ENCODE measurements at regions not wholly inside any gene's neighbourhood (a gene's known extent, or its start where the extent isn't known, plus 50 kb on each side); places are given as distances from the start of the nearest gene placed in this dataset.

DNA sequence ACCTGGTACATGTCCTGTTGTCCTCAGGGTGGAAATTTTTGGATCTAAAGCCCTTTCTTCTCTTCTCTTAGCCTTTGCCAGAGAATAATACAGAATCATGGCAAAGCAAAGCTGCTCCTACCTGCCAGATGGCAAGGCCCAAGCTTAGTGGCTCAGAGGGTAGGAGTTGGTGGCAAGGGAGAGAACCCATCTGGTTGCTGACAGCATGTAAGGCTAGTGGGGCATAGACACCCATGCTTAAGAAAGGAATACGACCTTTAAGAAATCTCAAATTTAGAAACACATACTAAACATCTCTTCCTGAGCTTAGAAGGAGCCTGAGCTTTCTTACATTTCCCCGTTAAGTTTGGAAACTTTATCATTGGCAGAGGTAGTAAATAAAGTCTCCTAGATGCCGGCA lies 395.0 kb upstream of the SOX9 start:
- Mint-ChIP-seq H3K4me3 (no peak overlapping the region), H3K27me3 (no peaks in the 10 kb centered on the region), H3K27ac (no peak overlapping the region), H3K9me3 (peaks cover 5% of the 10 kb centered on the region), H3K4me1 (no peaks in the 10 kb centered on the region), H3K36me3 (no peaks in the 10 kb centered on the region)
- ATAC-seq (ENCODE audit: low read depth): no peak
- no peak for DNase-seq (ENCODE audit: low spot score in 2 of 2)

DNA sequence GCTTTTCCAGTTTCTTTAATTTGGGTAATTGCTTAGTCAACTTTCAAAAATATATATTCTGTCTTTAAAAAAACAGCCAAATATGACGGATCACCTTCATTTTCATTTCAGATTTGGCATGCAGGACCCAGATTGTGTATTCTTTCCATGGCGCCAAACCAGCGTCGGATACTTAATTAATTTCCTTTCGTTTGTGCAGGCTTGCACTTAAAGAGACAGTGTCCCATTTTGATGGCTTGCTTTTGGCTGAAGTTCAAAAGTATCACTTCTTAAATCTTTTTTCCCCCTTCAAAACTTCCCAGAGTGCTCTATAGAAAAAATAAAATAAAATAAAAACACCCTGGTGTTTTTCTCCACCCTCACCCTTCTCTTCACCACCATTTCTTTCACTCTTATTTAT lies 394.5 kb upstream of the SOX9 start:
- Mint-ChIP-seq H3K9me3 (peaks cover 5% of the 10 kb centered on the region), H3K36me3 (no peaks in the 10 kb centered on the region)

GRCh38 chr17:71727292-71727691 lies 393.5 kb upstream of the SOX9 start:
- H3K4me3 Mint-ChIP-seq: no peak overlapping the region
- ATAC-seq (ENCODE audit: low read depth): no peak
- no peaks in the 10 kb centered on the region for H3K27me3 Mint-ChIP-seq
- peaks cover 5% of the 10 kb centered on the region for H3K9me3 Mint-ChIP-seq
- H3K27ac Mint-ChIP-seq: no peak overlapping the region
- H3K36me3 Mint-ChIP-seq: no peaks in the 10 kb centered on the region
- no peak for DNase-seq (ENCODE audit: low spot score in 2 of 2)
- no peaks in the 10 kb centered on the region for H3K4me1 Mint-ChIP-seq

More for the DNA sequence above, 394.5 kb upstream of the SOX9 start:
- DNase-seq (ENCODE audit: low spot score in 2 of 2) (no peak), ATAC-seq (ENCODE audit: low read depth) (no peak)
- H3K4me3 Mint-ChIP-seq: no peak overlapping the region
- no peaks in the 10 kb centered on the region for H3K4me1 Mint-ChIP-seq
- H3K27ac Mint-ChIP-seq: no peak overlapping the region
- no peaks in the 10 kb centered on the region for H3K27me3 Mint-ChIP-seq

GRCh38 chr17:71727723-71728122 lies 393.1 kb upstream of the SOX9 start:
- H3K27ac Mint-ChIP-seq: no peak overlapping the region
- no peak for DNase-seq (ENCODE audit: low spot score in 2 of 2)
- no peaks in the 10 kb centered on the region for H3K36me3 Mint-ChIP-seq
- ATAC-seq (ENCODE audit: low read depth): no peak
- H3K9me3 Mint-ChIP-seq: peaks cover 5% of the 10 kb centered on the region
- no peaks in the 10 kb centered on the region for H3K4me1 Mint-ChIP-seq
- H3K4me3 Mint-ChIP-seq: no peak overlapping the region
- H3K27me3 Mint-ChIP-seq: no peaks in the 10 kb centered on the region

- Mint-ChIP-seq H3K27me3 (no peaks in the 10 kb centered on the region), H3K9me3 (peaks cover 3% of the 10 kb centered on the region), H3K4me1 (no peaks in the 10 kb centered on the region), H3K27ac (no peak overlapping the region), H3K4me3 (no peak overlapping the region), H3K36me3 (no peaks in the 10 kb centered on the region)
- DNase-seq (ENCODE audit: low spot score in 2 of 2): no peak
- ATAC-seq (ENCODE audit: low read depth): no peak
Measured at GRCh38 chr17:71730871-71731270, 389.9 kb upstream of the SOX9 start.

DNA sequence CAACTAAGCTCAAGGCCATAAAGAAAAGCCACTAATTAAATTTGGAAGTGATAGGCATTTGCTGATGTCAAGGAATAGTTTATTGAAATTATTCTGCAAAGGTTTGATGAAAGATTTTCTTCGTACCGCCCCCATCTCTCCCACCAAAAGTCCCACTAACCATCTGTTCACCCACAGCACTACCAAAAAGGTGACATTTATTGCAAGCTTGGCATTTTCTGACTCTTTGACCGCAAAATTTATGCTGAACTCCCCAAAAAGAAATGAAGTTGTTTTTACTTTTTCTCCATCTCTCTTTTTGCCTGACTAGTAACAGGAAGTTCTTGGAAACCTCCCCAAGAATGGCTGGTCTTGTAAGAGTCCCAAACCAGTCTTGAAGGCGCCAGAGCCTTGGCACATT lies 384.9 kb upstream of the SOX9 start:
- no peaks in the 10 kb centered on the region for H3K4me1 Mint-ChIP-seq
- H3K27me3 Mint-ChIP-seq: no peaks in the 10 kb centered on the region
- DNase-seq (ENCODE audit: low spot score in 2 of 2): no peak
- H3K4me3 Mint-ChIP-seq: no peak overlapping the region
- no peak overlapping the region for H3K27ac Mint-ChIP-seq
- ATAC-seq (ENCODE audit: low read depth): no peak
- no peaks in the 10 kb centered on the region for H3K36me3 Mint-ChIP-seq
- H3K9me3 Mint-ChIP-seq: peaks cover 1% of the 10 kb centered on the region

DNA sequence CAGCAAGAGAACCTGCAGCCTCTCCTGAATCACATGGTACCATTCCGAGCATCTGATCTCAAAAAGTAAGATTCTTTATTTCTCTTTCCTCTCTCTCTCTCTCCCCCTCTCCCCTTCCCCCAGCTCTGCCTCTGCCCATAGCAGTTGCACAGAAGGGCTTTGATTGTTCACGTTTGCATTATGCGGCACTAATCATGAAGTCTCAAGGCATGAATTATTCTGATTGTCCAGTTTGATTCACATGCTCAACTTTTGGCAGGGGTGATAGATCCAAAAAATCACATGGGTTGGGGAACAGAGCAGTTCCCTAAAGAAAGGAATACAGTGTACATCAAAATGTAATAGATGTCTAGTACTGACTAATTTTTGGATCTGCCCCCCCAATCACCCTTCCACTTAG lies 380.0 kb upstream of the SOX9 start:
- H3K36me3 Mint-ChIP-seq: no peaks in the 10 kb centered on the region
- no peak overlapping the region for H3K4me3 Mint-ChIP-seq
- H3K9me3 Mint-ChIP-seq: peaks cover 5% of the 10 kb centered on the region
- H3K27me3 Mint-ChIP-seq: no peaks in the 10 kb centered on the region
- no peak overlapping the region for H3K27ac Mint-ChIP-seq
- no peak for DNase-seq (ENCODE audit: low spot score in 2 of 2)
- H3K4me1 Mint-ChIP-seq: no peaks in the 10 kb centered on the region
- no peak for ATAC-seq (ENCODE audit: low read depth)

DNA sequence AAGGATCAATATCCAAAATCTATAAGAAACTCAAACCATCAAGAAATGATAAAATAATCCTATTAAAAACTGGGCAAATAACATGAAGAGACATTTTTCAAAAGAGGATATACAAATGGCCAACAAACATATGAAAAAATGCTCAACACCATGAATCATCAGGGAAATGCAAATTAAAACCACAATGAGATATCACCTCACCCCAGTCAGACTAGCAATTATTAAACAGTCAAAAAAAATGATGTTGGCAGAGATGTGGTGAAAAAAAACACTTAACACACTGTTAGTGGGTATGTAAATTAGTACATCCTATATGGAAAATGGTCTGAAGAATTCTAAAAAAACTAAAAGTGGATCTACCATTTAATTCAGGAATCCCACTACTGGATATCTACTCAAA lies 379.0 kb upstream of the SOX9 start:
- Mint-ChIP-seq H3K4me1 (no peaks in the 10 kb centered on the region), H3K36me3 (no peaks in the 10 kb centered on the region), H3K27ac (no peak overlapping the region), H3K27me3 (no peaks in the 10 kb centered on the region), H3K4me3 (no peak overlapping the region), H3K9me3 (peaks cover 6% of the 10 kb centered on the region)
- ATAC-seq (ENCODE audit: low read depth) (no peak), DNase-seq (ENCODE audit: low spot score in 2 of 2) (no peak)

- Mint-ChIP-seq H3K4me1 (no peaks in the 10 kb centered on the region), H3K9me3 (peaks cover 4% of the 10 kb centered on the region), H3K27ac (no peak overlapping the region), H3K4me3 (no peak overlapping the region), H3K27me3 (no peaks in the 10 kb centered on the region), H3K36me3 (no peaks in the 10 kb centered on the region)
- ATAC-seq (ENCODE audit: low read depth): no peak
- no peak for DNase-seq (ENCODE audit: low spot score in 2 of 2)
Measured at GRCh38 chr17:71748872-71749271, 371.9 kb upstream of the SOX9 start.

- H3K27ac Mint-ChIP-seq: no peak overlapping the region
- ATAC-seq (ENCODE audit: low read depth): no peak
- DNase-seq (ENCODE audit: low spot score in 2 of 2): no peak
- H3K36me3 Mint-ChIP-seq: no peaks in the 10 kb centered on the region
- no peaks in the 10 kb centered on the region for H3K9me3 Mint-ChIP-seq
- H3K27me3 Mint-ChIP-seq: no peaks in the 10 kb centered on the region
- H3K4me1 Mint-ChIP-seq: no peaks in the 10 kb centered on the region
- H3K4me3 Mint-ChIP-seq: no peak overlapping the region
Measured at GRCh38 chr17:71753070-71753469, 367.8 kb upstream of the SOX9 start.

DNA sequence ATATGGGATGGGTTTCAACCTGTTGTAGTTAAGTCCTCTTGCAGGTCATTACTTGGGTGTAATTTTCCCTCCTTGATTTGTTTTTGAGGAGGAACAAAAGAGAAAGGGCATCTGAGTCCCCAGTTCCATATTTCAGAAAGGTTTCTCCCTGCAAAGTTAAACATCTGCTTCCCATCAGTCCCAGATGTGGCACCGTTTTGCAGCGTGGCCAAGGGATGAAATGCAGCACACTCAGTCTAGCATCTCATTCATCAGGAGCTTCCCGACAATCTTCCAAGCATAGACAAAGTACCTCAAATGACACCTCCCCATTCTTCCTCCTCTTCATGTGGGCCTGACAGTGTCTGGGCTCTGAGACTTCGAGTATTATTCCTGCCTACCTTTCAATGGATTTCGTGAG lies 363.7 kb upstream of the SOX9 start:
- Mint-ChIP-seq H3K27ac (no peak overlapping the region), H3K4me3 (no peak overlapping the region), H3K27me3 (no peaks in the 10 kb centered on the region), H3K36me3 (no peaks in the 10 kb centered on the region), H3K4me1 (no peaks in the 10 kb centered on the region), H3K9me3 (no peaks in the 10 kb centered on the region)
- ATAC-seq (ENCODE audit: low read depth) (no peak), DNase-seq (ENCODE audit: low spot score in 2 of 2) (no peak)

GRCh38 chr17:71757956-71758355 lies 362.9 kb upstream of the SOX9 start:
- no peaks in the 10 kb centered on the region for H3K36me3 Mint-ChIP-seq
- no peaks in the 10 kb centered on the region for H3K4me1 Mint-ChIP-seq
- H3K4me3 Mint-ChIP-seq: no peak overlapping the region
- no peak for ATAC-seq (ENCODE audit: low read depth)
- no peak overlapping the region for H3K27ac Mint-ChIP-seq
- no peaks in the 10 kb centered on the region for H3K27me3 Mint-ChIP-seq
- no peaks in the 10 kb centered on the region for H3K9me3 Mint-ChIP-seq
- no peak for DNase-seq (ENCODE audit: low spot score in 2 of 2)

- no peak overlapping the region for H3K27ac Mint-ChIP-seq
- no peaks in the 10 kb centered on the region for H3K36me3 Mint-ChIP-seq
- no peaks in the 10 kb centered on the region for H3K9me3 Mint-ChIP-seq
- no peak overlapping the region for H3K4me3 Mint-ChIP-seq
- DNase-seq (ENCODE audit: low spot score in 2 of 2) (no peak), ATAC-seq (ENCODE audit: low read depth) (no peak)
- H3K4me1 Mint-ChIP-seq: no peaks in the 10 kb centered on the region
- no peaks in the 10 kb centered on the region for H3K27me3 Mint-ChIP-seq
Measured at GRCh38 chr17:71759422-71760060, 361.3 kb upstream of the SOX9 start.

DNA sequence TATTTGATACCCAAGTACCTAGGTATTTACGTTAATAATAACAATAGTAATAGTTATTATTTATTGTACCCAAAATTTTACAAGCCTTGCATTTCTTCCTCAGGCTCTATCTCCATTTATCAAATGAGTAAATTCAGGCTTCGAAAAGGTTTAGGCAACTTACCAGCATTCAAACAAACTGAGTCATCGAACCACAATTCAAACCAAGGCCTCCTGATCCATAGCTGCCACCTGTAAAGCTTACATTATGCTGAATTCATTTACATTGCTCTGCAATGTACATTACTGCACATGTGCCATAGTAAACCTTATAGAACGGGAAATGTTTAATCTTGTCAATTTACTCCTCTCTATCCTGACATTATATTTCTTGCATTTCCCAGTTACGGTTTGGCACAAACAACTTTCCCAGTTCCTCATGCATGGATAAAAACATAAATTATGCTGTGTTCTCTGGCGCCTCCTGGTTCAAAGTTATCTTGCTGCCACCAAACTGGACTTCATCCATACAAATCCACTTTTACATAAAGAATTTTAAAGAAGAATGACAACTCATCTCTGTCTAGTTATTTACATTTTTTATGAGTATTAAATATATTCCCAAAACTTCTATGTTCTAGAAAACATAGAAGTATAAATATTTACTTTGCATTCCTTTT lies 360.6 kb upstream of the SOX9 start:
- ATAC-seq (ENCODE audit: low read depth): no peak
- Mint-ChIP-seq H3K4me1 (no peaks in the 10 kb centered on the region), H3K9me3 (no peaks in the 10 kb centered on the region), H3K27me3 (no peaks in the 10 kb centered on the region), H3K27ac (no peak overlapping the region), H3K4me3 (no peak overlapping the region), H3K36me3 (no peaks in the 10 kb centered on the region)
- DNase-seq (ENCODE audit: low spot score in 2 of 2): no peak

- no peak for ATAC-seq (ENCODE audit: low read depth)
- no peak for DNase-seq (ENCODE audit: low spot score in 2 of 2)
- no peaks in the 10 kb centered on the region for H3K4me1 Mint-ChIP-seq
- no peaks in the 10 kb centered on the region for H3K36me3 Mint-ChIP-seq
- H3K27me3 Mint-ChIP-seq: no peaks in the 10 kb centered on the region
- no peaks in the 10 kb centered on the region for H3K9me3 Mint-ChIP-seq
- H3K27ac Mint-ChIP-seq: no peak overlapping the region
- no peak overlapping the region for H3K4me3 Mint-ChIP-seq
Measured at GRCh38 chr17:71762526-71762925, 358.3 kb upstream of the SOX9 start.

Data from memory B cell (primary cell).